Astrocyte of the spinal cord (primary cell): ENCODE measurements at regions not wholly inside any gene's neighbourhood (a gene's known extent, or its start where the extent isn't known, plus 50 kb on each side); places are given as distances from the start of the nearest gene placed in this dataset.

Experiments
- DNase-seq: peaks from one replicate; pipeline ENCODE4 v3.0.0; 2011; ENCODE audit warnings: low read depth, low spot score
- H3K4me3 ChIP-seq: 2 replicates; pipeline ENCODE4 v1.5.1; 2011; ENCODE audit warnings: low read depth, mild to moderate bottlenecking, low read length, moderate library complexity
- CTCF ChIP-seq: IDR thresholded peaks from 2 replicates; pipeline ENCODE4 v1.5.1; 2012; ENCODE audit warnings: low read depth, mild to moderate bottlenecking, low read length, inconsistent platforms
- in situ Hi-C: cut with HindIII; loops from 2 replicates; pipeline ENCODE4 v1.10.0; 2017; ENCODE audit warnings: low sequenced_read_pairs

GRCh38 chr16:51306886-51307595, 156.0 kb upstream of the SALL1 start:
- H3K4me3 ChIP-seq = no peak overlapping the region
- DNase-seq = no peak
- TF ChIP-seq CTCF = no peak
- in situ Hi-C loops = no loop called here

GRCh38 chr16:51306116-51306515, 155.0 kb upstream of the SALL1 start:
- in situ Hi-C loops = no loop called here
- no peak for TF ChIP-seq CTCF
- H3K4me3 ChIP-seq = no peak overlapping the region
- DNase-seq = no peak

- in situ Hi-C loops = no loop called here
- no peak for DNase-seq
- H3K4me3 ChIP-seq = no peak overlapping the region
- TF ChIP-seq CTCF = no peak
Observed at GRCh38 chr16:51305337-51305736, 154.3 kb upstream of the SALL1 start.

- no peak for TF ChIP-seq CTCF
- in situ Hi-C loops = no loop called here
Observed at GRCh38 chr16:51302042-51302441, 151.0 kb upstream of the SALL1 start.

GRCh38 chr16:51298800-51299199, 147.7 kb upstream of the SALL1 start:
- no peak for DNase-seq
- in situ Hi-C loops = no loop called here
- no peak for TF ChIP-seq CTCF
- H3K4me3 ChIP-seq = no peak overlapping the region

More at GRCh38 chr16:51302042-51302441, 151.0 kb upstream of the SALL1 start:
- H3K4me3 ChIP-seq = no peak overlapping the region
- DNase-seq = no peak

GRCh38 chr16:51290442-51291285, 139.6 kb upstream of the SALL1 start:
- in situ Hi-C loops = no loop called here
- no peak overlapping the region for H3K4me3 ChIP-seq
- no peak for DNase-seq
- TF ChIP-seq CTCF = no peak
